Islet of Langerhans (tissue), 1 donor: ENCODE measurements at regions not wholly inside any gene's neighbourhood (a gene's known extent, or its start where the extent isn't known, plus 50 kb on each side); places are given as distances from the start of the nearest gene placed in this dataset.
"Not testable (repeated sequence)": the region's sequence is repeated elsewhere in the genome, so short reads cannot be mapped to it uniquely, and the experiment has no call there.

Source experiments
- FAIRE-seq: peaks from one replicate; lab custom pipeline; 2011; peaks lifted over from hg19 to GRCh38; lab: Jason Lieb, UNC

- FAIRE-seq: no peak
Measured at GRCh38 chr16:59612094-59612493, 878.0 kb upstream of the GOT2 start.

DNA sequence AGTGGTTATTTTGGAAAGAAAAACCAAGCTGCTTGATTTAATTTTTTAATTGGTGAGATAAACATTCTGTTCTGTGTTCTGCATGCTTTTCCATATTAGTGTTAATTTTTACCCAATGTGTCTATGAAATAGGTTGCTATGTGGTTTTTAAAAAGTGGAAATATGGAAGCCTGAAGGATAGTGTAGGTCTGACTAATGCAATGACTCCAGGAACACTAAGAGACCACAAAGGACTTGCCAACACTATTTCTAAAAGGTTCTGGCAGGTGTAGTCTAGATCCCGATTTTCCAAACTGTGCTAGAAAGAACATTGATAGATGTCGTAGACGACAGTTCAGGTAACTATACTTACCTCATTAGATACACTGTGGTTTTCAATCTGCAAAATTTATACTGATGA lies 877.4 kb upstream of the GOT2 start:
- no peak for FAIRE-seq

DNA sequence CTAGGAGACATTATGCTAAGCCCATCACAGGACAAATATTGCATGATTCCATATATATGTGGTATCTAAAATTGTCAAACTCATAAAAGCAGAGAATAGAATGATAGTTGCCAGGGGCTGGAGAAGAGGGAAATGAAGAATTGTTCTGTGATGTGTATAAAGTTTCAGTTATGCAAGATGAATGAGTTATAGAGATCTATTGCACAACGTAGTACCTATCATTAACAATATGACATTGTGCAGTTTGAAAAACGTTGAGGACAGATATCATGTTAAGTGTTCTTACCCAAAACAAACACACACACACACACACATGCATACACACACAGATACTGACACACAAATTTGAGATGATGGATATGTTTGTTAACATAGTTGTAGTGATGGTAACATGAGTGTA lies 871.6 kb upstream of the GOT2 start:
- no peak for FAIRE-seq

- no peak for FAIRE-seq
Measured at GRCh38 chr16:59604354-59604753, 870.2 kb upstream of the GOT2 start.

DNA sequence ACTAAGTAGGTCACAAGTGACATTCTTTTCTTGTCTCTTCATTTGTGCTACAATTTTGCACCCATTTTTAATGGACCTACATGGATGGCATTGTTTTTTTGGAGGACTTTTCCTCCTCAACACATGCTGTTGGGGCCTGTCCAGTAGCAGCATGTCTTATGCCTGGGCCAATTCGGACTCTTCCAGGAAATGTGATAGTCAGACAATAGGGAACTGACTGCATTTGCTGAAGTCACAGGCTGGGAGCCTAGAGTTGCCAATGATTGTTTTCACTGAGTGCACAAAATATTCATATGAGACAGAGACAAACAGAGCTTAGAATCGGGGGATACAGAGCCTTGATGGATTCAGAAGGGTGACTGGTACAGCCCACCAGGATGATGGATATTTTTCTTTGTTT lies 867.3 kb upstream of the GOT2 start:
- FAIRE-seq: no peak

DNA sequence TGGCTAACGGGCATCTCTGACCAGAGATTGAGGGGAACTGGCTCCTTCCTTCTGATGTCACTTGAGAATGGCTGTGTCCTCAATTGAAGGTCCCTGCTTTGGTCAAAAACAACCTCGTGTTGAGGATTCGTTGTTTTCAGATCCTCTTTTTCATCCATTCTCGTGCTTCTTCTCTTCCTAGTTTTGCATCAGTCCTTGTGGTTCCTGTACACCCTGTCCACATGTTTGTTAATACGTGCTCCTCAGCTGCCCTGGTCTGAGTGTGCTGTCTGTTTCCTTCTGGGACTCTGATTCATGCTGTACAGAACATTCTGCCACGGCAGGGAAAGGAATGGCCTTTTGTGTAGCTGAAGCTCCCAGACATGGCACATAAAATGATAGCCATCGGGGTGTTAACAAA lies 863.2 kb upstream of the GOT2 start:
- FAIRE-seq: no peak

- no peak for FAIRE-seq
Measured at GRCh38 chr16:59596693-59597092, 862.6 kb upstream of the GOT2 start.

- no peak for FAIRE-seq
Measured at GRCh38 chr16:59593194-59593661, 859.1 kb upstream of the GOT2 start.

DNA sequence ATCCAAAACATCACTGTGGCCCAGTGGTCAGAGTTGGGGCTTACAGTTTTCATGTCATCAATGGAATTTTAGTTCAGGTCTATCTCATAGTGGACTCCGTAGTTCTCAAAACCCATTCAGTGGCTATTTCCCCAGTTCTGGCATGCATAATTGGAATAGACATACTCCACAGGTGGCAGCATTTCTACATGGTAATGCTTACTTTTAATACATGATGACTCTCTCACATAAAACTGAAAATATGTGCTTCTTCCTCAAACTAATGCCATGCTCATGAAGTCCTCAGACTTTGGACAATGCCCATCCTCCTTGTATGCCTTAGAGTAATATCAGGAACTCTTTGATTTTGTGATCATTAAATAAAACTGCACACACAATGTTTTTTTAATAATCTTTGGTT lies 857.4 kb upstream of the GOT2 start:
- no peak for FAIRE-seq

DNA sequence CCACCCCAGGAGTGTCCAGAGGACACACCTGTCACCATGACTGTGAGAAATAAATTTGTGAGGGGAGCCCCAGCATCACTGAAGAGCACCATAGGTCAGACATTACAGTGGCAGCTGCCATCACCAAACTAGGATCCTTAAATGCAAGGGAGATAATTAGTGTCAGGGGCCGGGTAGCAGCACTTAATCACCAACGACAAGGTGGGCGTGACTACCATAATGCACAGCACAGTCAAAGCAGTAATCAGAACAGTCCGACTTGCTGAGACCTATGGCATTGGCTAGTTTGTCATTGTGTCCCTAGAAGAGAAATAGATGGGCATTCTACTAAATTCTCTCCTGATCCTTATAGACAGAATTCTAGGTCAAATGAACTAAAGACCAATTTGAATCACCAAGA lies 856.7 kb upstream of the GOT2 start:
- no peak for FAIRE-seq

GRCh38 chr16:59586331-59586730 lies 852.2 kb upstream of the GOT2 start:
- FAIRE-seq: no peak

DNA sequence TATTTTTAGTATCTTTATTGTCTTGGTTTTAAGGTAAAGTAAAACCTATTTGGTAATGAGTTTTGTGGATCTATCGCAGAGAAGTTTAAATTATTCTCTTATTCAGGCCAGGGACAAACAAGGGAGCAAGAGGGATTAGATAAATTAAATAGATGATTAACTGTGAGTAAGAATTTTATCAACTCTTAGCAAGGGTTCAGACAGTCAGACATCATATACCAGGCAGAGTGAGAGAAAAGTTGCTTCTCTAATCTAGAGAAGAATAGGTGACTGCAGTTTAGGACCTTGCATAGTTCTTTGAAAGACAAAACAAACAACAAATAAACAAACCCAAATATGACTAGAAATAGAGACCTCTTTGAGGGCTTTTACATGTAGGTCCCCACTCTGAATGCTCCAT lies 840.2 kb upstream of the GOT2 start:
- FAIRE-seq: no peak

GRCh38 chr16:59573528-59574271 lies 839.6 kb upstream of the GOT2 start:
- no peak for FAIRE-seq

DNA sequence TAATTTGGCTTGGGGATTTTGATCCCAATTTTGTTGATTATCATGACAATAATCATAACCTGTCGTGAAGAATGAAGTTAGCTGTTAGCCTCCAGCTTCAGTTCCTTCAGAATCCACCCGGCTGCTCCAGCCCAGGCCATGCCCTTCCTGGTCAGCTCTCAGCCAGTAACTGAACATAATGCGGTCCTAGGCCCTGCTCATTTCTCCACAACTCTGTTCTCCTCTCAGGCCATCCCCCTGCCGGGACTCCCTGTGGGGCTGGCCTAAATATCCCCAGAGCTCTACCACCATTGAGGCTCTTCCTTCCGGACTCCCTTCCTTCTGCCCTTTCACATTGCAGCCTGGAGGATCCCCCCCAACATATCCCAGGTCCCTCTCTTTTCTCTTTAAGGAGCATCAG lies 833.4 kb upstream of the GOT2 start:
- no peak for FAIRE-seq

DNA sequence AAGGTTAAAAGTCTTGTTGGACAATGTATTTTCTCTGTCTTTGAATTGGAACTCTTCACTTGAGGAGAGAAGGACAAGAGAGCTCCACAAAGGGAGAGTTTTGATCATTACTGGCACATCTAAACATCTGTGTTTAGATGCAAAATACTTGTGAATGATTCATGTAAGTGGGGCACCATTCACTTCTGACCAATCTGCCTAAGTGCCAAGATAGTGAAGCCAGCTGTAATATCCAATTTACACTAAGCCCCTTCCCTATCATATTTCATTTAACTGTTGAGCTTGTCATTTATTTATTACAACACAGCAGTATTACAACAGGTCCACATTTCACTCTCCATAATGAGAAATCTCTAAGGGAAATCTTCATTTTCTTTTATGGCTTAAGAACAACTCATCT lies 832.3 kb upstream of the GOT2 start:
- FAIRE-seq: no peak

DNA sequence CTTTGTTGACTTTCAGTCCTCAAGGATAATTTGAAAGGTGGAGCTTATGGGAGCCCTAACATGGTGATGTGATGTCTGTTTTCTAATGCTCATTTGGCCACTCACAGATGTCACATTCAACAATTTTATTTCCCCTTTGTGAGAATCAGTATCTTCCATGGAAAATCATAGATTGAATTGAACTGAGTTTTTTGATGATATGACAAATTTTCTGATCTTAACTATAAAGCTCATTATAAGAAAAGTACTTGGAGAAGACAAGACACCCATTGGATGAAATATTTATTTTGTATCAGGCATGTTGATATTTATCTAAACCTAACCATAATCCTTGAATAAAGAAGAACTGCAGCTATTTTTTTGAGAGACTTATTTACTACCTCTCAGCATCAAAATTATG lies 824.6 kb upstream of the GOT2 start:
- no peak for FAIRE-seq

DNA sequence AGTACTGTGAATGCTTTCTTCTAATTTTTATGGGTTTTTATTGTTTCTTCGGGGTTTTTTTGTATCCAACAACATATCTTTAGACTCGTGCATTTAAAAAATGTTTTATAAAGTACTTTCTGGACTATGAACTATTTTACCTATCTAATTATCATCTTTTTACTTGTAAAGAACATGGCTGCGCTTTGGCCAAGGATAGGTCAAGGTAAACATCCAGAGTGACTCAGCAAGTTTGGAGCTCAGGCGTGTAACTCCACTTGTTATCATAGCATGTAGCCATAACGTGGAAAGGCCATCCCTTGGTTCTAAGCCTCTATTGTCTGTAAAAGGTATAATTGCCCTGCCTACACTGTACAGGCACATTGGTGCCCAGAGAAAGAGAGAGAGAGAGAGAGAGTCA lies 818.0 kb upstream of the GOT2 start:
- FAIRE-seq: no peak

- no peak for FAIRE-seq
Measured at GRCh38 chr16:59545721-59546120, 811.6 kb upstream of the GOT2 start.

GRCh38 chr16:59543641-59544040 lies 809.5 kb upstream of the GOT2 start:
- FAIRE-seq: no peak

DNA sequence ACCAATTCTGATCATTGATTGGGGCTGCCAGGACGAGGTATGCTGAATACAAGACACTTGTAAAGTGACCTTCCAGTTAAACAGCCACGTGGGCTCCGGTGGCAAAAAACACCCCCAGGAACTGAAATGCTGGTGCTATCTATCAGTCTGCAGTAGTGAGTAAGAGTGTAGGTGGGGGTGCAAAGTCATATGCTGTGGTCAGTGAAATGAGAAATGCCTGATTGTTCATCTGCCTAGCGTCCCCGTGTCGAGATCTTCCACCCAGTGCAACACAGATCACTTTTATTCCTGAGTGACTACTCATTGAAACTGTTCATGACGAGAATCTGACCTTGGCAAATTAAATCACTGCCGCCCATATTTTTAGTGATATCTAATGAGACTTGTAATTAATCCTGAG lies 806.5 kb upstream of the GOT2 start:
- FAIRE-seq: no peak

GRCh38 chr16:59535298-59535697 lies 801.2 kb upstream of the GOT2 start:
- no peak for FAIRE-seq

GRCh38 chr16:59527206-59527997 lies 793.3 kb upstream of the GOT2 start:
- FAIRE-seq: no peak

- FAIRE-seq: no peak
Measured at GRCh38 chr16:59522826-59523225, 788.7 kb upstream of the GOT2 start.

DNA sequence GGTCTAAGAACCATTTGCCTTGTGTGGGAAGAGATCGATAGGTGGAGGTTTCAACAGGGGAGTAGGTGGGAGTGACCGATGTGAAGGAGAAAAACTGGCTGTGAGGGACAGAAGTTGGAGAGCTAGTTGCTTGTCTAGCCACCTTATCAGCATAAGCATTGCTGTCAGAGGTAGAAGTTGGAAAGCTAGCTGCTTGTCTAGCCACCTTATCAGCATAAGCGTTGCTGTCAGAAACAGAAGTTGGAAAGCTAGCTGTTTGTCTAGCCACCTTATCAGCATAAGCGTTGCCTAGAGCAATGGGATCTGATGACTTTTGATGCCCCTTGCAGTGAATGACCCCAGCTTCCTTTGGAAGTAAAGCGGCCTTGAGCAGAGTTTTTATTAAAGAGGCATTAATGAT lies 784.6 kb upstream of the GOT2 start:
- not testable (repeated sequence) for FAIRE-seq
